HepG2 (cell line): ENCODE measurements at regions not wholly inside any gene's neighbourhood (a gene's known extent, or its start where the extent isn't known, plus 50 kb on each side); places are given as distances from the start of the nearest gene placed in this dataset.

Experiments used
- ARNTL ChIP-seq: sonication (generic); formaldehyde crosslinking; IDR thresholded peaks from 2 replicates; pipeline ENCODE4 v1.4.0; 2020; ENCODE audit warnings: mild to moderate bottlenecking, missing genetic modification reagents
- BCL6 ChIP-seq: IDR thresholded peaks from 2 replicates; pipeline ENCODE4 v1.6.1; 2016; ENCODE audit warnings: missing genetic modification reagents, missing compliant biosample characterization
- CSRNP2 ChIP-seq: sonication (generic); formaldehyde crosslinking; conservative IDR thresholded peaks from 2 replicates; pipeline ENCODE4 v1.8.0; 2022; ENCODE audit warnings: low read depth, missing genetic modification reagents
- GATAD2A ChIP-seq: IDR thresholded peaks from 2 replicates; pipeline ENCODE4 v1.6.1; 2016
- HDAC1 ChIP-seq: sonication (generic); formaldehyde crosslinking; IDR thresholded peaks from 2 replicates; pipeline ENCODE4 v1.5.1; 2020; ENCODE audit warnings: mild to moderate bottlenecking, missing genetic modification reagents
- HNF1B ChIP-seq: sonication (generic); formaldehyde crosslinking; IDR thresholded peaks from 2 replicates; pipeline ENCODE4 v1.5.1; 2020; ENCODE audit warnings: mild to moderate bottlenecking, moderate library complexity, missing genetic modification reagents
- LCORL ChIP-seq, 2 experiments: fragments of 450-650 bp in 1 of 2; sonication (generic) in 1 of 2; formaldehyde crosslinking in 1 of 2; IDR thresholded peaks; 2 replicates each; pipeline versions ENCODE4 v1.5.0 to v1.6.1; 2017 to 2020; ENCODE audit warnings: antibody characterized with exemption in 1 of 2, missing genetic modification reagents in 1 of 2
- NCOR1 ChIP-seq: fragments of 200-600 bp; sonication (generic); IDR thresholded peaks from 2 replicates; pipeline ENCODE4 v1.7.0; 2017; ENCODE audit warnings: antibody characterized with exemption, low read length, borderline replicate concordance
- PITX1 ChIP-seq: sonication (generic); formaldehyde crosslinking; IDR thresholded peaks from 2 replicates; pipeline ENCODE4 v1.5.1; 2020; ENCODE audit warnings: mild to moderate bottlenecking, missing genetic modification reagents
- SMC3 ChIP-seq: IDR thresholded peaks from 2 replicates; pipeline ENCODE4 v1.6.1; 2011; ENCODE audit warnings: low read length, improper control_type of control experiment
- SRSF1 ChIP-seq: fragments of 200-400 bp; formaldehyde crosslinking; optimal IDR thresholded peaks from 2 replicates; pipeline ENCODE3; 2017; ENCODE audit warnings: mild to moderate bottlenecking, low read depth, low read length, moderate library complexity
- ZHX1 ChIP-seq: sonication (generic); formaldehyde crosslinking; IDR thresholded peaks from 2 replicates; pipeline ENCODE4 v1.8.1; 2022; ENCODE audit warnings: low read depth, mild to moderate bottlenecking, missing genetic modification reagents
- ZNF20 ChIP-seq: sonication (generic); formaldehyde crosslinking; IDR thresholded peaks from 2 replicates; pipeline ENCODE4 v1.4.0; 2020; ENCODE audit warnings: mild to moderate bottlenecking, moderate library complexity, missing genetic modification reagents
- ZNF292 ChIP-seq: sonication (generic); formaldehyde crosslinking; IDR thresholded peaks from 2 replicates; pipeline ENCODE4 v1.8.1; 2022; ENCODE audit warnings: mild to moderate bottlenecking, low read depth, missing genetic modification reagents, borderline replicate concordance
- ZNF615 ChIP-seq: sonication (generic); formaldehyde crosslinking; IDR thresholded peaks from 2 replicates; pipeline ENCODE4 v1.5.0; 2020; ENCODE audit warnings: mild to moderate bottlenecking, missing genetic modification reagents, borderline replicate concordance

GRCh38 chrX:2608638-2609430, 82.3 kb upstream of the CD99 start (continued):
- TF ChIP-seq ARNTL (CRISPR knock-in tag) = 0 out of 2 replicates have a peak, but pooled peaks have one; percentile 63
- TF ChIP-seq LCORL (IDR thresholded peaks at IDR 0.05) = no peak
- peak; percentile 28; the same call in 1 of the 2 replicates for TF ChIP-seq LCORL (CRISPR knock-in tag; IDR thresholded peaks at IDR 0.05)
- peak; percentile 62; the same call in 1 of the 2 replicates for TF ChIP-seq PITX1 (CRISPR knock-in tag)
- TF ChIP-seq SMC3 = no peak
- TF ChIP-seq HDAC1 (CRISPR knock-in tag) = peak; percentile 21; the same call in 1 of the 2 replicates
- TF ChIP-seq ZNF20 = no peak
- TF ChIP-seq NCOR1 = 0 out of 2 replicates have a peak, but pooled peaks have one; percentile 39
- TF ChIP-seq ZNF292 (CRISPR knock-in tag) = 0 out of 2 replicates have a peak, but pooled peaks have one; percentile 14
- no peak for TF ChIP-seq BCL6
- TF ChIP-seq SRSF1 = peak; percentile 69
- no peak; the same call in 1 of the 2 replicates for TF ChIP-seq GATAD2A (CRISPR knock-in tag)
- no peak for TF ChIP-seq CSRNP2 (CRISPR knock-in tag)
- TF ChIP-seq HNF1B (CRISPR knock-in tag) = 0 out of 2 replicates have a peak, but pooled peaks have one; percentile 18
- peak; percentile 60; the same call in 1 of the 2 replicates for TF ChIP-seq ZNF615 (CRISPR knock-in tag)
- TF ChIP-seq ZHX1 (CRISPR knock-in tag) = peak; percentile 54; the same call in 1 of the 2 replicates
